K562 (cell line): ENCODE measurements at regions not wholly inside any gene's neighbourhood (a gene's known extent, or its start where the extent isn't known, plus 50 kb on each side); places are given as distances from the start of the nearest gene placed in this dataset.

Experiments used
- ATF3 ChIP-seq, 2 experiments: fragments of 450-650 bp in 1 of 2; sonication (generic) in 1 of 2; formaldehyde crosslinking in 1 of 2; IDR thresholded peaks in 1 of 2; conservative IDR thresholded peaks in 1 of 2; 2 replicates each; pipeline versions ENCODE4 v1.6.1 to v1.8.1; 2016 to 2023; ENCODE audit warnings: mild to moderate bottlenecking in 2 of 2, moderate library complexity in 2 of 2, inconsistent platforms in 1 of 2, missing genetic modification reagents in 1 of 2
- BHLHE40 ChIP-seq: IDR thresholded peaks from 2 replicates; pipeline ENCODE4 v1.6.1; 2011; ENCODE audit warnings: low read length, improper control_type of control experiment
- CBFB ChIP-seq: sonication (generic); formaldehyde crosslinking; IDR thresholded peaks from 2 replicates; pipeline ENCODE4 v1.4.0; 2020; ENCODE audit warnings: mild to moderate bottlenecking, missing genetic modification reagents
- ETS2 ChIP-seq: IDR thresholded peaks from 2 replicates; pipeline ENCODE4 v1.6.1; 2016; ENCODE audit warnings: borderline replicate concordance, missing genetic modification characterization, mild to moderate bottlenecking, moderate library complexity, missing compliant biosample characterization; ENCODE audit not compliant: poor library complexity, severe bottlenecking
- FOSL1 ChIP-seq: fragments of 200-800 bp; sonication (Bioruptor generic); conservative IDR thresholded peaks from 2 replicates; pipeline ENCODE4 v1.6.1; 2016; ENCODE audit warnings: missing genetic modification characterization, missing compliant biosample characterization
- GTF2A2 ChIP-seq: IDR thresholded peaks from 2 replicates; pipeline ENCODE4 v1.6.1; 2016; ENCODE audit warnings: mild to moderate bottlenecking, missing genetic modification characterization, missing compliant biosample characterization
- KDM5B ChIP-seq: fragments of 200-600 bp; sonication (generic); IDR thresholded peaks from 2 replicates; pipeline ENCODE4 v1.6.1; 2012; ENCODE audit warnings: low read depth, mild to moderate bottlenecking, moderate library complexity, low read length, control low read depth, inconsistent platforms; ENCODE audit not compliant: insufficient replicate concordance
- MAX ChIP-seq: sonication (generic); formaldehyde crosslinking; IDR thresholded peaks from 2 replicates; pipeline ENCODE4 v1.9.0; 2022; ENCODE audit warnings: mild to moderate bottlenecking, missing genetic modification reagents
- OTX1 ChIP-seq: fragments of 450-650 bp; formaldehyde crosslinking; IDR thresholded peaks from 2 replicates; pipeline ENCODE4 v1.4.0; 2022; ENCODE audit warnings: mild to moderate bottlenecking
- POLR2H ChIP-seq: IDR thresholded peaks from 2 replicates; pipeline ENCODE4 v1.6.1; 2016; ENCODE audit warnings: missing genetic modification characterization, low read depth, mild to moderate bottlenecking, control low read depth, missing compliant biosample characterization, moderate library complexity
- RAD51 ChIP-seq: fragments of 450-650 bp; IDR thresholded peaks from 2 replicates; pipeline ENCODE4 v1.7.1; 2016; ENCODE audit warnings: low read depth, mild to moderate bottlenecking, borderline replicate concordance
- RNF2 ChIP-seq: sonication (generic); IDR thresholded peaks from 2 replicates; pipeline ENCODE4 v1.6.1; 2016
- SIRT6 ChIP-seq: IDR thresholded peaks from one replicate; pipeline ENCODE4 v1.6.1; 2012; ENCODE audit warnings: low read depth, mild to moderate bottlenecking, control low read depth, inconsistent platforms, low read length, moderate library complexity
- TARDBP ChIP-seq: fragments of 450-650 bp; IDR thresholded peaks from 2 replicates; pipeline ENCODE4 v1.6.1; 2016
- TBL1XR1 ChIP-seq, 2 experiments: IDR thresholded peaks; 2 replicates each; pipeline ENCODE4 v1.6.1; 2012; ENCODE audit warnings: improper control_type of control experiment in 2 of 2, low read length in 2 of 2, mild to moderate bottlenecking in 1 of 2
- TCF7L2 ChIP-seq: fragments of 150-350 bp; IDR thresholded peaks from 2 replicates; pipeline ENCODE4 v1.6.1; 2016; ENCODE audit warnings: low read depth, mild to moderate bottlenecking, low read length, moderate library complexity
- ZBTB1 ChIP-seq: sonication (generic); formaldehyde crosslinking; IDR thresholded peaks from 2 replicates; pipeline ENCODE4 v1.8.1; 2023; ENCODE audit warnings: missing genetic modification reagents, low read depth, mild to moderate bottlenecking, borderline replicate concordance
- ZNF124 ChIP-seq: sonication (generic); formaldehyde crosslinking; IDR thresholded peaks from 2 replicates; pipeline ENCODE4 v1.8.1; 2022; ENCODE audit warnings: missing genetic modification reagents
- ZNF184 ChIP-seq: sonication (generic); formaldehyde crosslinking; IDR thresholded peaks from 2 replicates; pipeline ENCODE4 v1.5.0; 2020; ENCODE audit warnings: missing genetic modification reagents
- ZNF232 ChIP-seq: sonication (generic); formaldehyde crosslinking; IDR thresholded peaks from 2 replicates; pipeline ENCODE4 v1.8.0; 2022; ENCODE audit warnings: mild to moderate bottlenecking, missing genetic modification reagents
- ZNF324 ChIP-seq: fragments of 250-450 bp; sonication (Bioruptor Pico); IDR thresholded peaks from 2 replicates; pipeline ENCODE4 v1.4.0; 2020; ENCODE audit warnings: mild to moderate bottlenecking
- ZNF584 ChIP-seq: fragments of 200-800 bp; sonication (Bioruptor generic); IDR thresholded peaks from 2 replicates; pipeline ENCODE4 v1.6.1; 2016; ENCODE audit warnings: low read depth, mild to moderate bottlenecking, missing genetic modification characterization, missing compliant biosample characterization
- ZNF589 ChIP-seq: fragments of 200-800 bp; sonication (Bioruptor generic); IDR thresholded peaks from 2 replicates; pipeline ENCODE4 v1.6.1; 2016; ENCODE audit warnings: low read depth, missing genetic modification characterization, missing compliant biosample characterization
- ZNF668 ChIP-seq: fragments of 250-450 bp; sonication (Bioruptor Pico); IDR thresholded peaks from 2 replicates; pipeline ENCODE4 v1.8.0; 2022; ENCODE audit warnings: mild to moderate bottlenecking, inconsistent platforms
- ZNF77 ChIP-seq: fragments of 250-450 bp; sonication (Bioruptor Pico); IDR thresholded peaks from 2 replicates; pipeline ENCODE4 v1.5.0; 2020
- TF ChIP-seq, protein P1 (sequence below): fragments of 450-650 bp; conservative IDR thresholded peaks from 2 replicates; pipeline ENCODE4 v1.6.1; 2016; ENCODE audit warnings: missing genetic modification characterization, low read depth, mild to moderate bottlenecking, missing compliant biosample characterization, moderate library complexity
- TF ChIP-seq, protein P2 (sequence below): fragments of 200-800 bp; sonication (Bioruptor generic); IDR thresholded peaks from 2 replicates; pipeline ENCODE4 v1.6.1; 2017; ENCODE audit warnings: missing genetic modification characterization, missing compliant biosample characterization

DNA sequence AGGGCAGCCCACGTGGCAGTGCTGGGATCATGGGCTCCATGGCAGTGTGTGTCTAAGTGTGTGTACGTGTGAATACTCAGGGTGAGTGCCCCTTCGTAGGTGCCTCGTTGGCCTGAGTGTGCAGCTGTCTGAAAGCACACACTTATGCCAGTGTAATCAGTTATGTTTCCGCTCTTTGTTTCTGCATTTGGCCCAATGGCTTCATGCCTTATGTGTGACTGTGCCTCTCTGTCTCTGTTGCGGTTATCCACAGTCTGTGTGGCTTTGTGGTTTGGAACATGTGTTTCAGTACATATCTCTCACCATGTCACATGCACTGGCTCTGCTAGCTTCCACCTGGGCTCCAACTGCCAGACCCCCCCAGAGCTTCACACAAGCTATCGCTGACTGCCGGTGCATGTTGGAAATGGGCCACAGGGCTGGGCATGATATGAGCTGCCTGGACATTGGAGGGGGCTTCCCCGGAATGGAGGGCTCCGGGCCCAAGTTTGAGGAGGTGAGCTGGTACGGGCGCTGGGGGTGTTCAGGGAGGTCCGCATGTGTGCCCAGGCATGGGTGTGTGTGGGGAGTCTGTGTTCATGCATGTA, 70.3 kb upstream of the TINAGL1 start (continued):
- TF ChIP-seq ZNF589 (peak; percentile 71; the same call in 1 of the 2 replicates), SIRT6 (no peak), TARDBP (no peak), GTF2A2 (tag) (no peak), ZNF124 (CRISPR knock-in tag) (no peak), BHLHE40 (0 out of 2 replicates have a peak, but pooled peaks have one; percentile 45), ZNF584 (CRISPR knock-in tag) (0 out of 2 replicates have a peak, but pooled peaks have one; percentile 45), OTX1 (CRISPR knock-in tag) (no peak), ZNF668 (CRISPR knock-in tag) (no peak), ATF3 (IDR thresholded peaks at IDR 0.05) (no peak), ATF3 (CRISPR knock-in tag; conservative IDR thresholded peaks at IDR 0.05) (no peak), ETS2 (tag) (no peak), MAX (CRISPR knock-in tag) (peak; percentile 22; the same call in 1 of the 2 replicates), ZNF77 (CRISPR knock-in tag) (no peak), CBFB (CRISPR knock-in tag) (0 out of 2 replicates have a peak, but pooled peaks have one; percentile 71), ZNF324 (CRISPR knock-in tag) (no peak), ZNF184 (CRISPR knock-in tag) (no peak), TCF7L2 (no peak), ZBTB1 (CRISPR knock-in tag) (peak; percentile 96), RNF2 (peak; percentile 35; the same call in 1 of the 2 replicates), POLR2H (tag) (no peak), RAD51 (no peak), KDM5B (no peak), TBL1XR1 (IDR thresholded peaks at IDR 0.05; ENCODE audit: low read length in 2 of 2) (no peak), ZNF232 (CRISPR knock-in tag) (no peak), FOSL1 (tag) (peak; percentile 71)
- TF ChIP-seq, protein P1, sequence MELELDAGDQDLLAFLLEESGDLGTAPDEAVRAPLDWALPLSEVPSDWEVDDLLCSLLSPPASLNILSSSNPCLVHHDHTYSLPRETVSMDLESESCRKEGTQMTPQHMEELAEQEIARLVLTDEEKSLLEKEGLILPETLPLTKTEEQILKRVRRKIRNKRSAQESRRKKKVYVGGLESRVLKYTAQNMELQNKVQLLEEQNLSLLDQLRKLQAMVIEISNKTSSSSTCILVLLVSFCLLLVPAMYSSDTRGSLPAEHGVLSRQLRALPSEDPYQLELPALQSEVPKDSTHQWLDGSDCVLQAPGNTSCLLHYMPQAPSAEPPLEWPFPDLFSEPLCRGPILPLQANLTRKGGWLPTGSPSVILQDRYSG (tag), result no peak
- TF ChIP-seq, protein P2, sequence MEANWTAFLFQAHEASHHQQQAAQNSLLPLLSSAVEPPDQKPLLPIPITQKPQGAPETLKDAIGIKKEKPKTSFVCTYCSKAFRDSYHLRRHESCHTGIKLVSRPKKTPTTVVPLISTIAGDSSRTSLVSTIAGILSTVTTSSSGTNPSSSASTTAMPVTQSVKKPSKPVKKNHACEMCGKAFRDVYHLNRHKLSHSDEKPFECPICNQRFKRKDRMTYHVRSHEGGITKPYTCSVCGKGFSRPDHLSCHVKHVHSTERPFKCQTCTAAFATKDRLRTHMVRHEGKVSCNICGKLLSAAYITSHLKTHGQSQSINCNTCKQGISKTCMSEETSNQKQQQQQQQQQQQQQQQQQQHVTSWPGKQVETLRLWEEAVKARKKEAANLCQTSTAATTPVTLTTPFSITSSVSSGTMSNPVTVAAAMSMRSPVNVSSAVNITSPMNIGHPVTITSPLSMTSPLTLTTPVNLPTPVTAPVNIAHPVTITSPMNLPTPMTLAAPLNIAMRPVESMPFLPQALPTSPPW (CRISPR knock-in tag), result peak; percentile 63
